ENCODE measurements at regions not wholly inside any gene's neighbourhood (a gene's known extent, or its start where the extent isn't known, plus 50 kb on each side); places are given as distances from the start of the nearest gene placed in this dataset.

- FAIRE-seq, result no peak
These were observed 472.3 kb downstream of the MN1 start for GRCh38 chr22:27329131-27329850.

DNA sequence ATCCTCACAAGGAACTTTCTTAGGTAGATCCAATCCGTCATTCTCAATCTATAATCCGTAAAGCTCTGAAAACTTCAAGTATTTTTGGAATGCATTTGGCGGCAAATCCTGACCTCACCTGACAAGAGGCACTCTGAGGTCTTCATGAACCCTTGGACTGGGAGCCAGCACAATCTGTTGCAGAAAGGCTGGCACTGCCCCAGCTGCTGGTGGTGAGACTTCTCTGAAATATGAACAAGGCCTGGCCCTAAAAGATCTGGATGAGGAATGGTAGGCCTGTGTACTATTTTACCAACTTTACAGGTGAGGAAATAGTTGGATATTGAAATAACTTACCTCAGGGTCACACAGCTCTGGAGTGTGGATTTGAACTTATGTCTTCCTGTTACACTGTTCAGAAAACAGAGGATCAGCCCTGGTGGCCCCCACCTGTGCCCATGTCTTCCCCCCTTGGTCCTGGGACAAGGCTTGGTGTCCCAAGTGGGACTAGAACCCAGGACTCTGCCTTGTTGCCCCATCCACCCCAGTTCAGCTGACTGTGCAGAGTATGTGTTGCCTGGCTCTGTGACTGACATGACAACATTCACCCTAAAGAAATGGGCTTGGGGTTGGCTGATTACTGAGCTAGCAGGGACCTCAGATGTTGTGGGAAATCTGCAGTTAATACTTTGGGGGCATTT is 471.4 kb downstream of the MN1 start:
- no peak for FAIRE-seq

- no peak for FAIRE-seq
These were observed 469.9 kb downstream of the MN1 start for GRCh38 chr22:27331526-27332281.

DNA sequence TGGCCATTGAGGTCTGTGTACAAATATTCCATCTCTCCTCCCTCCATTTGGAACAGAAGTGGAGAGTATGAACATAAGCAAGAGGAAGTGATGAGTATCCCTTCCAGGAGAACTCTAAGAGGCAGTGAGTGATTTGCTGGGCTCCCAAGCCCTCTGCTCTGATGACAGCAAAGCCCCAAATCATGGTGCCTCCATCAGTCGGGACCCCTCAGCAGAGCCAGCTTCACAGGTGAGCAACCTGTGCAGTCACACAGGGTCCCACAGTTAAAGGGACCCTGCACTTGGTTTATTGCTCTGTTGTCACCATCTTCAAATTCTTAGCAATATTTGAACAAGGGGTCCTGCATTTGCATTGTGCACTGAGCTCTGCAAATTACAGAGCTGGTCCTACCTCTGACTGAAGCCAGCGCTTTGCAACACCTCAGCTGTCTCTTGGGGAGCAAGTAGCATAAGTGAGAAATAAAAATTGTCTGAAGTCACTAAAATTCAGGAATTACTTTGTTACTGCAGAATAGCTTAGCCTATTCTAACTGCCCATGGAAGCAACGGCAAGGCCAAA is 466.4 kb downstream of the MN1 start:
- no peak for FAIRE-seq

GRCh38 chr22:27336151-27337090 is 465.1 kb downstream of the MN1 start:
- FAIRE-seq, result no peak

- FAIRE-seq, result no peak
These were observed 463.9 kb downstream of the MN1 start for GRCh38 chr22:27337676-27338075.

DNA sequence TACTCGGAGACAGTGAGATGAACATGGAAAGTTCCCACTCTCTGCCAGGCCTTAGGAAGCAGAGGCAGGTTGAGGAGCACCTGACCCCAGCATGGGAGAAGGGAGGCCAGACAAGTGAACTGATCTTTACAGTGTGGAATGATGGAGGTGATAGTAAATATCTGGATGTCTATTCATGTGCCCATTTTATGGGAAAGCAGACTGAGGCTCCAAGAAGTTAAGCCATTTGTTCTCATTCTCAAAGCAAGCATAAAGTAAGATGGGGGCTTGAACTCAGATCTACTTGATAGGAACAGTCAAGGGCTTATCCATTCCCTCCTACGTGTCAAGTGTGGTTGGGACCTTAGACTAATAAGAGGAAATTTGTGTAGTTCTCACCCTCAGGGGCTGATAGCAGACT is 461.5 kb downstream of the MN1 start:
- no peak for FAIRE-seq

GRCh38 chr22:27344546-27344945 is 457.0 kb downstream of the MN1 start:
- no peak for FAIRE-seq

GRCh38 chr22:27345691-27346090 is 455.9 kb downstream of the MN1 start:
- no peak for FAIRE-seq

DNA sequence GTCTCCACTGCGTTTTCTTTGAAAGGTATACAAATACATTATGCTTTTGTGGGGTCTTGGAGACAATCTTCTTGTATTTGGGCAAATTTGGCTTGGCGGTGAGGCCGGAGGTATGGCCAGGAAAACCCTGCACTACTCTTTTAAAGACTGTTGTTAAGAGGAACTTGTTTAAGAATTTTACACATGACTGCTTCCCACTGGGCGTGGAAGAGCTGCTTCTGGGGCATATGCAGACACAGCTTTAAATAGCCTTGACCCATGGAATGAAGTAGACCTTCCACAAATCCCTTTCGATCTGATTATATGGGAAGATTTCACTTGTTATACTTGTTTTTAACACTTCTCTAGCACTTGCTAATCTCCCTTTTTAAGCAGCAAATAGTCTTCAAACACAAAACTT is 453.6 kb downstream of the MN1 start:
- FAIRE-seq, result no peak

DNA sequence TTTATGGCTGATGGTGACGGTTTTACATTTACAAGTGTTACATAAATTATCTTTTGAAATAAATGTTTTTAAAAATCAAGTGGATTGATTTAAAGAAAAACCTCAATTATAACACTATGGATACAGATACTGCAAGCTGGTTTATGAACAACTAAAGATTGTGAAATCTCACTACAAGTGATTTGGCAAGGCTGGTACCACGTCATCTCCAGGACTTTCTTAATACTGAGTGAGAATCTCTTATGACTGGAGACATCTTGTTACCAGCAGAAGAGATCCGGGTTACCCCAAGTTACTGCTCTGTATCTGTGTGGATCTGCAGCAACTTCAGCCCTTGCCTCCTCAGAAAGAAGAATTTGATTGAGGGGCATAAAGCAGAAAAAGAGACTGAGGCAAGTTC is 452.9 kb downstream of the MN1 start:
- no peak for FAIRE-seq

- FAIRE-seq, result no peak
These were observed 452.1 kb downstream of the MN1 start for GRCh38 chr22:27349456-27349855.

GRCh38 chr22:27350306-27350705 is 451.2 kb downstream of the MN1 start:
- no peak for FAIRE-seq

GRCh38 chr22:27352426-27352825 is 449.1 kb downstream of the MN1 start:
- no peak for FAIRE-seq

- FAIRE-seq, result no peak
These were observed 443.3 kb downstream of the MN1 start for GRCh38 chr22:27358096-27358870.

GRCh38 chr22:27370269-27370668 is 431.3 kb downstream of the MN1 start:
- no peak for FAIRE-seq

GRCh38 chr22:27370987-27371386 is 430.6 kb downstream of the MN1 start:
- FAIRE-seq, result no peak

DNA sequence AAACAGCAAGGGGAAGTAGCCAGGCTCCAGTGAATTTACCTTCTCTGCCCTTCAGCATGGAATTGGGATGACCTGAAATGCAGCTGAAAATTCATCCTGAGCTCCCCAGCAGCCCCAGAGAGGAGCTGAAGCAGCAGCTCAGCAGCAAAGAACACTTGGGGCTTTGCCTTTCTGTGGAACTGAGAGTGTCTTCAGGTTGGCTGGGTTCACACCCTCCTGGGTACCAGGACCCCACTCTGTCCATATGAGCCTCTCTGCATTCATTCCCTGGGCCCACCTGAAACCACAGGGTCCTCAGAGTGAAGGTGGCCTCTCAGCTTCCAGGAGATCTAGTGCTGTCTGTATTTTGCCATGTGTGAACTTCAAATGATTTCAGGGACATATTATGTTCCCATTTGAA is 429.2 kb downstream of the MN1 start:
- no peak for FAIRE-seq

DNA sequence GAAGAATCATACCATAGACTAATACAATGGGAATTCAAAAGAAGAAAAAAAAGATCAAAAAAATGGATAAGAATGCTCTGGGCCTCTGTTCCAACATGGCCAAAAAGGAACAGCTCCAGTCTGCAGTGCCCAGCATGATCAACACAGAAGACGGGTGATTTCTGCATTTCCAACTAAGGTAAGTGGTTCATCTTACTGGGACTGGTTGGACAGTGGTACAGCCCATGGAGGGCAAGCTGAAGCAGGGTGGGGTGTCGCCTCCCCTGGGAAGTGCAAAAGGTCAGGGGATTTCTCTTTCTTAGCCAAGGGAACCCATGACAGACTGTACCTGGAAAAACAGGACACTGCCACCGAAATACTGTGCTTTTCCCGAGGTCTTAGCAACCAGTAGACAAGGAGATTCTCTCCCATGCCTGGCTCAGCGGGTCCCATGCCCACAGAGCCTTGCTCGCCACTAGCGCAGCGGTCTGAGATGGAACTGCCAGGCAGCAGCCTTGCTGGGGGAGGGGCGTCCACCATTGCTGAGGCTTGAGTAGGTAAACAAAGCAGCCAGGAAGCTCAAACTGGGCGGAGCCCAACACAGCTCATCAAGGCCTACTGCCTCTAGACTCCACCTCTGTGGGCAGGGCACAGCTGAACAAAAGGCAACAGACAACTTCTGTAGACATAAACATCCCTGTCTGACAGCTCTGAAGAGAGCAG is 428.4 kb downstream of the MN1 start:
- no peak for FAIRE-seq

- FAIRE-seq, result no peak
These were observed 423.9 kb downstream of the MN1 start for GRCh38 chr22:27377501-27378295.
